Midbrain (tissue), 1 donor: ENCODE measurements at regions not wholly inside any gene's neighbourhood (a gene's known extent, or its start where the extent isn't known, plus 50 kb on each side); places are given as distances from the start of the nearest gene placed in this dataset.

Source experiments
- DNase-seq: peaks from one replicate; lab custom pipeline; 2025; lab: John Stamatoyannopoulos, UW

DNA sequence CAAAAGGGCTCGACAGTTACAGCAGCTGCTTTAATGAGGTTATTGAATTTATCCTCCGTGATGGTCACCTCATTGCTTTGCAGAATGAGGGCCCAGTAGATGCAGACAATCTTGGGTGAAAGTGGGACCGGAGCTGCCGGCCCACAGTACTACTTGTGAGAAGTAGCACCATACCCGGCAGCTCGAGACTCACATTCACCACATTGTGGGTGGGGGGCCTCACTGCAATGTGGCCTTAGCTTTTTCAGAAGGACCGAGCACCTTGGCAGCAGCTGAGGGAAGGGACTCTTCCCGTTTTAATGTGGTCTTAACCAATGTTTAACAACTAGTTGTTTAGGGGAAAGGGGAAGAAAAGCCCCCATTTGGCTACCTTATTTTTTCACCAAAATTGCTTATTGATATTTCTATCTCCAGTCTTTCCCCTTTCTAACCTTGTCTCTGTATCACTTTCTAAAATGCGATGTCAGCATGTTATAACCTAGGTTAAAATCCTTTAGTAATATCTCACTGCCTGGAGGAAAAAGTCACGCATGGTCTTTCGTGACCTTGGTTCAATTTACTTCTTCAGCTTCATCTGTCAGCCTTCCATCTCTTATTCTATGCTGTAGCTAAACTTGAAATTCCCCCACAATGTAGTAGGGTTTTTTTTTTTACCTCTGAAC, 87.4 kb upstream of the PHYHIPL start:
- DNase-seq, result no peak

DNA sequence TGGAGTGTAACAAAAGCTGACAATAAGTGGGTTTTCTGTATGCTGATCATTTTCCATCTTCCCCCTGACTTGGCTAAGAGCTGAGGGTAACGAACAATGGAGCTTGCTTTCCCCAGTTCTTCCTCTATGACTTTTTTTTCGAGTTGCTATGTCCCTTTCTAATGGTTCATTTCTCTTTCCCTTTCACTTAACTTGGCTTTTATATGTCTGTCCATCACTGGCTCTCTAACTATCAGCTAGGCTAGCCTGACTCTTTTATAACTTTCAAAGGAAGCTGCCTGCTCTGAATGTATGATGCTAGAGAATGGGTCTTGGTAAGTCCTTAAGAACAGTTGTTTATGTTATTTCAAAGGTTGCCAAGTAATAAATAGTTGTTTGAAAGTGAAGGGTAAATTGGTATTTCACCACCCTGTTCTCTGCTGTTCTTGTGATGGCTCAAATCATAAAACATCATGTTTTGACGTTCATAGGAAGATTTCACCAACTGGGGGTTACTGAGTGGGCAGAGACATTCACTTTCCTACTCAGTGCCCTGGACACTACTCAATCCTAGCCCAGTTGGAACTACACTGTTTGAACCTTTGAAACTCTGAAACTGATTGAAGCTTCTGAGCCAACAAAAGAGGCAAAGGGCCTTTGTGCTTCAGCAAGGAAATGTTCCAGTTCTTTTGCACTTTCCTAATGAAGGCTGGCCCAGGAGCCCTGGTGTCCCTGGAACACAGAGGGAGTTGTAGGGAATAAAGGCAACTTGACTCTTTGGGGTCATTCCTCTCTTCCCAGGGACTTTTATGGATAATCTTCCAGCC, 85.4 kb upstream of the PHYHIPL start:
- DNase-seq, result peak; percentile 71

DNA sequence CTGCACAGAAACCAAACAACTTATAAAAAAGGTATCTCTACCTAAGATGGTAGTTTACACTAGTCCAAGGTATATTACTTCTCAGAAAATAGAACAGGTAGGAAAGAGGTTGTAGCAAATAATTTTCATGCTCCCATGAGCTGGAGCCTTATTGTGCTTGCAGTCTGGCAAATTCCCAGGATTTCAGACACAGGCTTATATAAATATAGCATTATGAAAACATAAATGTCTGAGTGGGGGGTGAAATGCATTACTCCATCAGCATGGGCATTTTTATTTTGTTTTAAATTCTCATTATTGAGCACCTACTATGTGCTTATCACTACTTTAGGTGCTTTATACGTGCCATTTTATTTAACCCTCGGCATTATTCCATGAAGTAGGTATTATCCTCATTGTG, 83.0 kb upstream of the PHYHIPL start:
- no peak for DNase-seq

DNA sequence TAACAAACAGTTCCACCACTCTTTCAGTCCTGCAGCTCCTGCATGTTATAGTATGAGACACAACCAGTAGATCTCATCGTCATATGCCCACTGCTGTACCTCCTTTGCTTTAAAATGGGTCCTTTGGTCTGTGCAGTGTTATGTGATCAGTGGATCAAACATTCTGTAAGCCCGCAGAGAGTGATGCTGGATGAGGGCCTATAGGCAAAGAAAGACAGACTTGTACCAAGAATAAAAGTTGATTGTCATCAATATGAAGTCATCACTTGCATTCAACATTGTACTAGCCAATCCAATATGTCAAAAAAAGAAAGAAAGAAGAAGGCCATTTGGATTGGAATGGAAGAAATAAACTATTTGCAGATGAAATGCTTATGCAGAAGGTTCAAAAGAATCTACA, 79.8 kb upstream of the PHYHIPL start:
- DNase-seq, result peak; percentile 72

DNA sequence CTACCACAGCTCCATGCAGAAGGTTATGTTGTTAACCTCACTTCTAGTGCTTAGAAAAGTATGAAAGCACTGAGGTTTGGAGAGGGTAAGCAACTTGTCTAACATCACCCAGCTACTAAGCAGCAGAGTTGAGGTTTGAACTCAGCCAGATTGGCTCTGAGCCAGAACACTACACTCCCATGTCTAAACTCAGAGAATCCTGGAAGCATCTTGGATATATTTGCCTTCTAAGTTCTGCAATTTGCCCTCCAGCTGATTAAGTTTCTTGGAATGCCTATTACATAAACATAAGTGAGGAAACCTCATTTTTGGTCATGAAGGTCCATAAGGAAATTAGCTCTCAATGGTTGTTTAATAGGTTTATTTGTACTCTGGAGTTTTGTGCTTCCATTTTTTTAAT, 78.1 kb upstream of the PHYHIPL start:
- DNase-seq, result no peak

DNA sequence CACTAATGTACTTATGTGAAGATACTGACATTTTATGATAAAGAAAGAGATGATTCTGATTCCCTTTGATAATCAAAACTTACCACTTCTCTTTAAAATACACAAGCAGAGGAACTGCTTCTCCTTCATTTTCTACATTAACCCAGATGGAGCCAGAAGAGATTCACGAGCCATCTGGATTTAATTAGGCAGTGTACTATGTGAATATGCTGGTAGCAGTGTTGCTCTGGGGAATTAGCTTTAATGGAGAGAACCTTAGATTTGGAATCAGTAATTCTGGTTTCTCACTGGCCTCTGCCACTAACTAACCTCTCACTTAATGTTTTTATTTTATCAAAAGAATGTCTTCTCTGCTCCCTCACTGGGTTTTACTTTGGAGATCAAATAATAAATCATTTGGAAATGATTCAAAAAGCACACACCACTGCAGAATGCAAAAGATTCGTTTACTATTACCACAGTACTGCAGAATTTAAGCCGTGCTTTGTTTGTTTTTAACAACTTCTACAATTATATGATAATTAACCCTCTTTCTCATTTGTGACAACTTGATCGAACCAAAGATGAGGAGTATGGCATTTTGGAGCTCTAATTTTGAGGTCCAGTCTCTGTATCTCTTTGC, 77.5 kb upstream of the PHYHIPL start:
- DNase-seq, result no peak

DNA sequence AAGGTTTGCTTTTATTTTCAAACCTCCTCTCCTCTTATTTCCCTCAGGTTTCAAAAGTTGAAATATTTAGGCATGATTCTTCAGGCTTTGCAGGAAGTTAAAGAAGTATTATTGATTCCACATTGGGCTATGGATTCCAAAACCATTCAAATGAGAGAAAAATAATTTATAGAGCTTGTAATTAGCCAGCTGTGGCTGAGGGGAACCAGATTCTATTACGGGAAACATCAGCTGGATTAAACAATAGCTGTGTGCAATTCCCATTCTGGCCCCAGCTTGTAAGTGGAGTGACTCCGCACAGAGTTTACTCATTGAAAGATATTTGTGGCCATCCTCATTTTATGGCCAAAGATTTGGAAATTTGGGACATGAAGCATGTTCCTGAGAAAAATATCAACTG, 77.0 kb upstream of the PHYHIPL start:
- no peak for DNase-seq

DNA sequence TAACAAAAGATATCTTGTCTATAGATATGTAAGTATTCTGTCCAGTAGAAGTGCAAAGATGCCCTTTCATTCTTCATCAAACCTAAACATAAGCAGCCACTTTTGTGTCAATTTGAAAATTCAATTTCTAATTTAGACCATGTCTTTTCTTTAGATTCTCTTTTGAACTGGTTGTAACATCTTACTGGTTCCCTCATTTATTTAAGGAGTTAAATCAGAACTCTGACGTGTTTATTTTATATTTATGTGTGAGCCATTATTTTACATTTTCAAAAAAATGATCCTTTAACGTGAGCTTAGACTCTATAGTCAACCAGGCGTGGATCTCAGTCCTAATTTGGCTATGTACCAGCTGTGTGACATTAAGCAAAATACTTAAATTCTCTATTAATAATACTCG, 74.0 kb upstream of the PHYHIPL start:
- DNase-seq, result no peak

DNA sequence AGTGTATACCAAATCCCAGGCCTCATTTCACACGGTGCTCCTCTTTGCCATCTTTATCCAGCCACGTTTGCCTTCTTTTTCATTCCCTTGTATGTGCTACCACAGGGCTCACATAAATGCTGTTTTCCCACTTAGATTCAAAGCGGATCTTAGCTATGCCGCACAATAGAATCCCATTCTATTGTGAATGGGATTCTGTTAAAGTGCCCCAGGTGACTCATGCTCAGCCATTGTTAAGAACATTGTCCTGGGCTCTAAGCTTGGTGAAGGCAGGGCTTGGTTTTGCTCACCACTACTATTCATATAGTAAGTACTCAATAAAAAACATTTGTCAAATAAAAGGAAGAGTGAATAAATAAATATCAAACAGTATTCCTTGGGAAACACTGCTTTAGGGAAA, 72.3 kb upstream of the PHYHIPL start:
- DNase-seq, result no peak

DNA sequence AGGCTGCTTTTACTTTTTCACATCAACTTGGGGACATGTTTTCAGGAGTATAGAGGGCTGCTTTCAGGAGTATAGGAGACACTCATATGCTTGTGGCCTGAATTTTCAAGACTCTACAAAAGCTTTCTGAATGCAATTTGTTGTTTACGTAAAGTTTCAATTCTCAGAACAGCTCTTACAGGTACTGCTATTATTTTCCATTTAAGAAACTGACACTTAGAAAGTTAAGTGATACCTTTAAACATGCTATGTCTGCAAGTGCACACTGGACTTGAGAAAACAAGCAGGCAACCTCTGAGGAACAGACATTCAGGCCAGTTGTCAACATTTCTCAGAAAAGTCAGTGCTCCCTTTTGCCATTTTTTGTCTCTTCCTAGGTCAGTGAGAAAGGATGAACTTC, 70.0 kb upstream of the PHYHIPL start:
- no peak for DNase-seq

DNA sequence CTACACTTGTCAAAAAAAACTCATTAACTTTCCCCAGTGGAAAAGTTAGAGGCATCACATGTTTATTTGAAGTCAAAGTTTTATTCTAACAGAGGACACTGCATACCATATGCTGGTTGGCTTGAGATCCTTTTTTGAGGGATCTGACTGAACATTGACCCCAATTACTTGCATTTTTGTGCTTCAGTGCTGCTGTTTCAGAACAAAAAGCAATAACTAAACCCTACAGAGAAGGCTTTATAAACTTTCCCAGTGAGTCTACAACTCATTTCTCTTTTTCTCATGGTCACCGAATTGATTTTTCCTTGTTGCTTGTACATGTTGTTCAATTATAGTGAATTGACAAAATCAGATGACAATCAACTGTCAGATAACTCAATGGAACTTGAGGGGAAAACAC, 69.3 kb upstream of the PHYHIPL start:
- no peak for DNase-seq

DNA sequence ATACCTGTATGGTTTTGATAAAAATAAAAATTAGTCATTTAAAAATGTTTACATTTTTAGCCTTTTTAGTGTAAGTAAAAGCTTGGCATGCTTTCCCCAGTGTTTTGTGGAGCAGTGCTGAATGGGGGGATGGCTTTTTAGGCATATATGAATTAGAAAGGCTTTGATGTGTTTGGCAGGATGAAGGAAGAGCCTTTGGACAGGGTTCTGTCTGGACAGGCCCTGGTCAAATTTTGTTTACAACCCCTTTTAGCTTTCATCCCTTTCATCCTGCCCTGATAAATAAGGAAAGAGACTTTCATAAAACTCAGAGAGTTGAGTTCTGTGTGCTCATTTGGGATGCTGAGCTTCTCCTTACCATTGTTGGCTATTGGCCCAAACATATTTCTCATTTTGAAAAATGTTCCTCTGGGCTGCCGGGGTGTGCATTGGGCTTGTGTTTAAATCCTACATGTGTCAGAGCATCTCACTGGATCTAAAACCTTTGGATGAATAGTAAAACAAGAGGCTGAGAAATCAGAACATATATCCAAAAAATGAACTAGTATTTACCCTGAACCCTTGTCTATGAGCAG, 68.1 kb upstream of the PHYHIPL start:
- no peak for DNase-seq

DNA sequence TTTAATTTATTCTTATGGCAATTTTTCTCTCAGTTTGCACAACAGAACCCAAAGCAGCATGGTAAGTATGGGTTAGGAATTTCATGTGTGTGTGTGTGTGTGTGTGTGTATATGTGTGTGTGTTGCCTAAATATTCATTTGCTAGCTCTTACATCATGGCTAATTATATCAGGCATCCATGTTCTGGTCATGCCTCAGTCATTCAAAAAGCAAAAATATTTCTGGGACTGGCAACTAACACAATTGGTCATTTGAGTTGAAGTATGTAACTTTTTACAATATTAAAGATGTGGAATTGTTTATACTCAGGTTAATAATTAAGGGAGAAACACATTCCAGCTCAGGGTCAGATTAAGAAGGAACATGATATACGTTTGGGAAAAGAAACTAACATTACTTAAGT, 67.6 kb upstream of the PHYHIPL start:
- no peak for DNase-seq

DNA sequence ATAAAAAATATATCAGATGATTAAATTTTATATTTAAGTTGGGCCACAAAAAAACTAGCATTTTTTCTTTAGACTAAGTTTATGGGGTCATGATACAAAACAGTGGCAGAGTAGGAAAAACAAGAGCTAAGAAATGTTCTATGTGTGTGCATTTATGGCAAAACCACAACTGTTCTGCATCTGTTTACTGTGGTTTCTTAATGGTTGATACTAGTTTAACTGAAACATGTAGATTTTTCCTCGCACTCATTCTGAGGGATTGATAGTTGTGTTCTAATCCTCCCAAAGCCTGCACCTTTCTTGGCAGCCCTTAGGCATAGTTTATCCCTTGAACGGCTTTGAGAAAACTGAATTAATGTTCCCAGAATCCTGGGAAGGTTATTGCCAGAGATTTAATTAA, 66.6 kb upstream of the PHYHIPL start:
- DNase-seq, result no peak

DNA sequence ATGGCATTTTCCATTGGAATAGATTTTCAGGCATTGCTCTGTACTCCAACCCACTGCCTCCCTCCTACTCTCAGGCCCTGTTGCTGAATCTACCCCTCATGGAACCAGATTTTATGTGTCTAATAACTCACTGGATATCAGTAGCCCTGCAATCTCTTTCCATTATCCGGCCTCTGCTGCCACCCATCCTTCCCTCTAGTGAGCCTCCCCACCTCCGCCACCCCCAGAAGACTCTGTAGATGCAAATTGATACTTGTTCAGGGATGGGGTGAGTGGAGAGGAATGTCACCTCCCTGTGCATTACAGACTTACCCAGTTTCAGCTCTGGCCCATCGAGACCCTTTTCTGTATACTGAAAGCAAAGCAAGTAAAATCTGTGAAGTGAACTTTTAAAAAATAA, 52.3 kb upstream of the PHYHIPL start:
- DNase-seq, result no peak

DNA sequence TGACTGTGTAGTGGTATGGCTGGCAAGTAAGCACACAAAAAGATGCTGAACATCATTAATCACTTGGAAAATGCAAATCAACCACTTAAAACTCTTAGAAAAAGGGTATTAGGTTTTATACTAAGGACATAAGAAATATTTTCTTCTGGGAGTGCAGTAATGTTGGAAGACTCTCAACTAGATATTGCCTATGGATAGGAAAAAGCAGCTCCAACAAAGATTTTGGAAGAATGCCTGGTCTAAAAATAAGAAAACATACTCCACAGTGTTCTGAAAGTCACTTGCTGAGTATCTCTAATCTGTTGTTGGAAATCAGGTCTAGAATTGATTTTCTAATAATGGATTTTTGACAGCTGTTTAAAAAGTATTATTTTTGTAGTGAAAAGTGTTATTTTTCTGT, 50.8 kb upstream of the PHYHIPL start:
- DNase-seq, result no peak

DNA sequence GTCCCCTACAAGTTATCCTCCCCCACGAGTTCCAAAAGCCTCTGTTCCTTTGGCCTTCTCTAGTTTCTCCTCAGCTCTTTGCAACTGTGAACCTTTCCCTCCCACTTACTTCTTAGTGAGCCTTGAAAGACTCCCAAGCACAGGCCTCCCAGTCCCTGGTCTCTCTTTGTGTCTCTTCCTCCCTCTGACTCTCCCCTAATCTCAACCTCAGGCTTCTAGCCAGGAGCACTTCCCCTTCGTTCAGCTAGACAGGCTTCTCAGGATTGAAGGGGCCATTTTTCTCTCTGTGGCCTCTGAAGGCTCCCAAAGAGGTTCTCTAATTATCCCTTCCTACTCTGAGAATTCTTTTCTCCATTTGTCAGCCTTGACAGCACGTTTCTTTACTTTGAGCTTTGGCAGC, 50.2 kb upstream of the PHYHIPL start:
- no peak for DNase-seq
